ENCODE measurements at regions not wholly inside any gene's neighbourhood (a gene's known extent, or its start where the extent isn't known, plus 50 kb on each side); places are given as distances from the start of the nearest gene placed in this dataset.

GRCh38 chr2:139669675-139670074, 889.5 kb upstream of the NXPH2 start:
- TF ChIP-seq, protein P1, sequence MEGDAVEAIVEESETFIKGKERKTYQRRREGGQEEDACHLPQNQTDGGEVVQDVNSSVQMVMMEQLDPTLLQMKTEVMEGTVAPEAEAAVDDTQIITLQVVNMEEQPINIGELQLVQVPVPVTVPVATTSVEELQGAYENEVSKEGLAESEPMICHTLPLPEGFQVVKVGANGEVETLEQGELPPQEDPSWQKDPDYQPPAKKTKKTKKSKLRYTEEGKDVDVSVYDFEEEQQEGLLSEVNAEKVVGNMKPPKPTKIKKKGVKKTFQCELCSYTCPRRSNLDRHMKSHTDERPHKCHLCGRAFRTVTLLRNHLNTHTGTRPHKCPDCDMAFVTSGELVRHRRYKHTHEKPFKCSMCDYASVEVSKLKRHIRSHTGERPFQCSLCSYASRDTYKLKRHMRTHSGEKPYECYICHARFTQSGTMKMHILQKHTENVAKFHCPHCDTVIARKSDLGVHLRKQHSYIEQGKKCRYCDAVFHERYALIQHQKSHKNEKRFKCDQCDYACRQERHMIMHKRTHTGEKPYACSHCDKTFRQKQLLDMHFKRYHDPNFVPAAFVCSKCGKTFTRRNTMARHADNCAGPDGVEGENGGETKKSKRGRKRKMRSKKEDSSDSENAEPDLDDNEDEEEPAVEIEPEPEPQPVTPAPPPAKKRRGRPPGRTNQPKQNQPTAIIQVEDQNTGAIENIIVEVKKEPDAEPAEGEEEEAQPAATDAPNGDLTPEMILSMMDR (IDR thresholded peaks at IDR 0.05) = no peak
- no peak for TF ChIP-seq POLR2AphosphoS5 (IDR thresholded peaks at IDR 0.05; ENCODE audit: insufficient read depth in 1 of 2, low read depth in 1 of 2)

All from vagina (tissue), 2 donors.